A673 (cell line): ENCODE measurements at regions not wholly inside any gene's neighbourhood (a gene's known extent, or its start where the extent isn't known, plus 50 kb on each side); places are given as distances from the start of the nearest gene placed in this dataset.

ENCODE experiments used
- EZH2 ChIP-seq: fragments of 200-600 bp; sonication (generic); IDR thresholded peaks from 2 replicates; pipeline ENCODE4 v1.6.1; 2017; ENCODE audit warnings: borderline replicate concordance, low read depth, mild to moderate bottlenecking, mixed read lengths, antibody characterized with exemption, low read length; ENCODE audit not compliant: poor library complexity, severe bottlenecking
- TF ChIP-seq, protein P1 (sequence below): fragments of 300-800, 200-600 bp; sonication (generic); conservative IDR thresholded peaks from 2 replicates; pipeline ENCODE4 v1.5.1; 2017; ENCODE audit warnings: low read depth, mild to moderate bottlenecking, antibody characterized with exemption, low read length, moderate library complexity, mixed read lengths

DNA sequence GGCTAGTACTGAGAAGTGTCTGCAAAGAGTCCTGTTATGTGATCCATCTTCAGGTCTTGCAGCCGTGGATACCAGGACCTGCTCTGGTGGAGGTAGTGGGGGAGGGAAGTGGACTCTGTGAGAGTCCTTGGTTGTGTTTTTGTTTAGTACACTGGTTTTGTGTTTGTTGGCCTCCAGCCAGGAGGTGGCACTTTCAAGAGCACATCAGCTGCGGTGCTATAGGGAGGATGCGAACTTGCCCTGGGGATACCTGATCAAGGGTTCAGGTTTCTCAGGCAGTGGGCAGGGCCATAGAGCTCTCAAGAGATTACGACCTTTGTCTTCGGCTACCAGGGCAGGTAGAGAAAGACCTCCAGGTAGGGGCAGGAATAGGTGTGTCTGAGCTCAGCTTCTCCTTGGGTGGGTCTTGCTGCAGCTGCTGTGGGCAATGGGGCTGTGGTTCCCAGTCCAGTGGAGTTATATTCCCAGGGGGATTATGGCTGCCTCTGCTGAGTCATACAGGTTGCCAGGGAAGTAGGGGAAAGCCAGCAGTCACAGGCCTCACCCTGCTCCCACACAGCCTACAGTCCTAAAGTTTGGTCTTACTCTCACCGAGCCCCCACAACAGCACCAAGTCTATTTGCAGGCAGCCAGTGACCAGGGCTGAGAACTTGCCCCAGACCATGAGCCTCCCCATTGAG lies 132.8 kb upstream of the NPHP3 start:
- TF ChIP-seq, protein P1, sequence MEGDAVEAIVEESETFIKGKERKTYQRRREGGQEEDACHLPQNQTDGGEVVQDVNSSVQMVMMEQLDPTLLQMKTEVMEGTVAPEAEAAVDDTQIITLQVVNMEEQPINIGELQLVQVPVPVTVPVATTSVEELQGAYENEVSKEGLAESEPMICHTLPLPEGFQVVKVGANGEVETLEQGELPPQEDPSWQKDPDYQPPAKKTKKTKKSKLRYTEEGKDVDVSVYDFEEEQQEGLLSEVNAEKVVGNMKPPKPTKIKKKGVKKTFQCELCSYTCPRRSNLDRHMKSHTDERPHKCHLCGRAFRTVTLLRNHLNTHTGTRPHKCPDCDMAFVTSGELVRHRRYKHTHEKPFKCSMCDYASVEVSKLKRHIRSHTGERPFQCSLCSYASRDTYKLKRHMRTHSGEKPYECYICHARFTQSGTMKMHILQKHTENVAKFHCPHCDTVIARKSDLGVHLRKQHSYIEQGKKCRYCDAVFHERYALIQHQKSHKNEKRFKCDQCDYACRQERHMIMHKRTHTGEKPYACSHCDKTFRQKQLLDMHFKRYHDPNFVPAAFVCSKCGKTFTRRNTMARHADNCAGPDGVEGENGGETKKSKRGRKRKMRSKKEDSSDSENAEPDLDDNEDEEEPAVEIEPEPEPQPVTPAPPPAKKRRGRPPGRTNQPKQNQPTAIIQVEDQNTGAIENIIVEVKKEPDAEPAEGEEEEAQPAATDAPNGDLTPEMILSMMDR: no peak
- no peak for TF ChIP-seq EZH2
